Thyroid gland (tissue), 4 donors: ENCODE measurements at regions not wholly inside any gene's neighbourhood (a gene's known extent, or its start where the extent isn't known, plus 50 kb on each side); places are given as distances from the start of the nearest gene placed in this dataset.
"Not testable (repeated sequence)": the region's sequence is repeated elsewhere in the genome, so short reads cannot be mapped to it uniquely, and the experiment has no call there.

Source experiments
- DNase-seq, 2 donors: peaks; one replicate each; pipeline ENCODE4 v3.0.0-alpha.2; 2019
- H3K27ac ChIP-seq, 3 donors: fragments of 200-600 bp; sonication (generic); 1 replicate in 2 of 3; 2 replicates in 1 of 3; pipeline ENCODE4 v1.5.1; 2016 to 2019; ENCODE audit warnings: mild to moderate bottlenecking in 1 of 3, moderate library complexity in 1 of 3
- H3K27me3 ChIP-seq: fragments of 200-600 bp; sonication (generic); one replicate; pipeline ENCODE4 v1.5.1; 2019
- H3K36me3 ChIP-seq, 2 donors: fragments of 200-600 bp; sonication (generic); one replicate each; pipeline ENCODE4 v1.5.1; 2016 to 2019
- H3K4me1 ChIP-seq, 2 donors: fragments of 200-600 bp; sonication (generic); one replicate each; pipeline ENCODE4 v1.5.1; 2017 to 2019
- H3K4me3 ChIP-seq, 3 donors: fragments of 200-600 bp; sonication (generic); replicated peaks in 1 of 3; 1 replicate in 2 of 3; 2 replicates in 1 of 3; pipeline ENCODE4 v1.5.1; 2016; ENCODE audit warnings: mild to moderate bottlenecking in 1 of 3
- H3K9me3 ChIP-seq: fragments of 200-600 bp; sonication (generic); one replicate; pipeline ENCODE4 v1.5.1; 2017
- POLR2A ChIP-seq, 2 donors: fragments of 450-650 bp; IDR thresholded peaks; one replicate each; pipeline ENCODE4 v1.6.1; 2017; ENCODE audit warnings: antibody characterized with exemption in 2 of 2, mild to moderate bottlenecking in 2 of 2, moderate library complexity in 1 of 2
- WGBS, 2 donors: methylation state at CpG; one replicate each; pipeline ENCODE4 v1.1.5; 2017; 5-methylcytosine and 5-hydroxymethylcytosine counted together
- intact Hi-C: fragments of 100-400 bp; cut with DNase I; formaldehyde crosslinking; loops from one replicate; pipeline ENCODE4 v1.15.1; 2023
- TF ChIP-seq, protein P1 (sequence below), 6 experiments: fragments of 200-600 bp in 3 of 6; fragments of 450-650 bp in 3 of 6; sonication (generic) in 3 of 6; IDR thresholded peaks; one replicate each; pipeline ENCODE4 v1.5.1; 2016 to 2019; ENCODE audit warnings: antibody characterized with exemption in 6 of 6, mild to moderate bottlenecking in 2 of 6, inconsistent platforms in 1 of 6, moderate library complexity in 1 of 6

DNA sequence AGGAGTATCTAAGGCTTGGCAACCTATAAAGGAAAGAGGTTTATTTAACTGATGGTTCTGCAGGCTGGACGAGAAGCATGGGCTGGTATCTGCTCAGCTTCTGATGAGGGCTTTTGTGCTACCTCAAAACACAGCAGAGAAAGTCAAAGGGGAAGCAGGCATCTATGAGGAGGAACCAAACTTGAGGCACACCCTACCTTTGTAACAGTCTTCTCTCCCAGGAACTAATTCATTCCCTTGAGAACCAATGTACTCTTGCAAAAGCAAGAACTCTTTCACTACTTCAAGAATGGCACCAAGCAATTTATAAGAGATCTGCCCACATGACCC is 109.0 kb downstream of the CGGBP1 start:
- TF ChIP-seq, protein P1, sequence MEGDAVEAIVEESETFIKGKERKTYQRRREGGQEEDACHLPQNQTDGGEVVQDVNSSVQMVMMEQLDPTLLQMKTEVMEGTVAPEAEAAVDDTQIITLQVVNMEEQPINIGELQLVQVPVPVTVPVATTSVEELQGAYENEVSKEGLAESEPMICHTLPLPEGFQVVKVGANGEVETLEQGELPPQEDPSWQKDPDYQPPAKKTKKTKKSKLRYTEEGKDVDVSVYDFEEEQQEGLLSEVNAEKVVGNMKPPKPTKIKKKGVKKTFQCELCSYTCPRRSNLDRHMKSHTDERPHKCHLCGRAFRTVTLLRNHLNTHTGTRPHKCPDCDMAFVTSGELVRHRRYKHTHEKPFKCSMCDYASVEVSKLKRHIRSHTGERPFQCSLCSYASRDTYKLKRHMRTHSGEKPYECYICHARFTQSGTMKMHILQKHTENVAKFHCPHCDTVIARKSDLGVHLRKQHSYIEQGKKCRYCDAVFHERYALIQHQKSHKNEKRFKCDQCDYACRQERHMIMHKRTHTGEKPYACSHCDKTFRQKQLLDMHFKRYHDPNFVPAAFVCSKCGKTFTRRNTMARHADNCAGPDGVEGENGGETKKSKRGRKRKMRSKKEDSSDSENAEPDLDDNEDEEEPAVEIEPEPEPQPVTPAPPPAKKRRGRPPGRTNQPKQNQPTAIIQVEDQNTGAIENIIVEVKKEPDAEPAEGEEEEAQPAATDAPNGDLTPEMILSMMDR (IDR thresholded peaks at IDR 0.05), result no peak
- no peak for TF ChIP-seq POLR2A (IDR thresholded peaks at IDR 0.05)
- H3K36me3 ChIP-seq, result no peaks in the 10 kb centered on the region
- intact Hi-C loops, result no loop called here
- H3K27ac ChIP-seq, result no peak overlapping the region
- DNase-seq, result no peak
- H3K4me1 ChIP-seq, result no peaks in the 10 kb centered on the region
- H3K4me3 ChIP-seq, result no peak overlapping the region
- H3K9me3 ChIP-seq, result no peaks in the 10 kb centered on the region
- 37 to 57% methylated on average over 1 of the region's 1 CpG for WGBS, 2 donors
- H3K27me3 ChIP-seq, result no peaks in the 10 kb centered on the region

DNA sequence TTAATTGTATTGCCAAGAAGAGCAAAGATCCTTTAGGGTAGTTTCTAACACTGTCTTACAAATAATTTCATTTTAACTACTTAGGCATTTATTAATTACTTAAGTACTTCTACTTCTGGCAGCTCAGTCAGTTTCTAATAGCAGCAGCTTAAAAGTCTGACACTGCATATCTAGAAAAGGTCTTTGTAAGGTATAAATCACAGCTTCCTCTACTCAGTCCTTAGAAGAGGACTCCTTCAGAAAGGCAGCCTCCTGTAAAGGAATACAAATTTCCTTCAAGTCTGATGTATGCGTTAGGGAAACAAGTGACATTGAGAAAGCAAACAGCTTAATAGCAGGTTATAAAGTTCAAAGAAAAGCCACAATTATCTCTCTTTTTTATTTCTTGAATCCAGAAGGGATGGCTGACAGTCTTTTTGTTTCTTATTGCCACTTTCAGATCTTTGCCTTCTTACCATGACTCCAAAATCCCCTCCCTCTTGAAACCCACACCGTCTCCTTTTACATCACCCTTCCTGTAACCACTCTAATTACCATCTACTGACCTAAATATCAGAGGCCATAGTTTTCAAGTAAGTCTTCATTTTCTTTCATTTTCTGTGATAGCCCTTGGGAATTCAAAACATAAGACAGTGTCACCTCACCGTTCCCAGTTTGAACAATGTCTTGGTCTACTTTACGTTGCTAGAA is 109.5 kb downstream of the CGGBP1 start:
- H3K27ac ChIP-seq, result no peak overlapping the region
- no peaks in the 10 kb centered on the region for H3K36me3 ChIP-seq
- H3K27me3 ChIP-seq, result no peaks in the 10 kb centered on the region
- H3K4me1 ChIP-seq, result no peaks in the 10 kb centered on the region
- TF ChIP-seq POLR2A (IDR thresholded peaks at IDR 0.05), result no peak
- TF ChIP-seq, protein P1 (IDR thresholded peaks at IDR 0.05), result no peak
- H3K9me3 ChIP-seq, result no peaks in the 10 kb centered on the region
- intact Hi-C loops, result no loop called here
- no peak for DNase-seq
- H3K4me3 ChIP-seq, result no peak overlapping the region
- WGBS, 2 donors, result 67 to 69% methylated on average over 4 of the region's 4 CpGs

- intact Hi-C loops, H3K27me3 ChIP-seq, H3K4me1 ChIP-seq, H3K36me3 ChIP-seq, H3K27ac ChIP-seq, H3K9me3 ChIP-seq, DNase-seq, H3K4me3 ChIP-seq: not testable (repeated sequence)
- WGBS, 2 donors, result 93 to 97% methylated on average over 19 to 20 of the region's 20 CpGs
Measured at GRCh38 chr3:87946007-87946406, 112.8 kb downstream of the CGGBP1 start.

GRCh38 chr3:87942256-87942655 is 116.5 kb downstream of the CGGBP1 start:
- H3K9me3 ChIP-seq, intact Hi-C loops, H3K36me3 ChIP-seq, H3K4me1 ChIP-seq, H3K4me3 ChIP-seq, H3K27me3 ChIP-seq, H3K27ac ChIP-seq, DNase-seq: not testable (repeated sequence)
- 95 to 97% methylated on average over 8 of the region's 8 CpGs for whole genome bisulfite sequencing, 2 donors

DNA sequence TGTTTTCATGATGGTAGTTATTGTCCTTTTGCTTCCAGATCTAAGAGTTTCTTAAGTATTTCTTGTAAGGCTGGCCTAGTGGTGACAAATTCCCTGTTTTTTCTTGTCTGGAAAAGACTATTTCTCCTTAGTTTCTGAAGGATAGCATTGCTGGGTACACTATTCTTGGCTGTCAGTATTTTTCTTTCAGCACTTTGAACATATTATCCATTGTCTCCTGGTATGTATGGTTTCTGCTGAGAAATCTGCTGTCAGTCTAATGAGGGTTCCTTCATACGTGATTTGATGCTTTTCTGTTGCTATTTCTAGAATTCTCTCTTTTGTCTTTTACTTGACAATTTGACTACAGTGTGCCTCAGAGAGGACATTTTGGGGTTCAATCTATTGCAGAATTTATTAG is 134.3 kb downstream of the CGGBP1 start:
- H3K4me3 ChIP-seq, result no peak overlapping the region
- DNase-seq, result no peak
- intact Hi-C loops, result no loop called here
- no peaks in the 10 kb centered on the region for H3K36me3 ChIP-seq
- TF ChIP-seq, protein P1 (IDR thresholded peaks at IDR 0.05), result no peak
- no peak for TF ChIP-seq POLR2A (IDR thresholded peaks at IDR 0.05)
- no peaks in the 10 kb centered on the region for H3K27me3 ChIP-seq
- 67 to 83% methylated on average over 1 of the region's 1 CpG for WGBS, 2 donors
- H3K9me3 ChIP-seq, result no peaks in the 10 kb centered on the region
- H3K27ac ChIP-seq, result no peak overlapping the region
- no peaks in the 10 kb centered on the region for H3K4me1 ChIP-seq

GRCh38 chr3:87920549-87920948 is 138.3 kb downstream of the CGGBP1 start:
- Histone ChIP-seq H3K27ac (no peak overlapping the region), H3K4me3 (no peak overlapping the region), H3K27me3 (no peaks in the 10 kb centered on the region), H3K4me1 (no peaks in the 10 kb centered on the region), H3K36me3 (no peaks in the 10 kb centered on the region), H3K9me3 (no peaks in the 10 kb centered on the region)
- WGBS, 2 donors, result 43 to 70% methylated on average over 1 of the region's 1 CpG
- no peak for DNase-seq
- TF ChIP-seq, protein P1 (IDR thresholded peaks at IDR 0.05), result no peak
- TF ChIP-seq POLR2A (IDR thresholded peaks at IDR 0.05), result no peak
- intact Hi-C loops, result no loop called here
